HEK293 (cell line): ENCODE measurements at regions not wholly inside any gene's neighbourhood (a gene's known extent, or its start where the extent isn't known, plus 50 kb on each side); places are given as distances from the start of the nearest gene placed in this dataset.

Experiments used
- CTCF ChIA-PET: fragments of 350-600 bp; formaldehyde crosslinking; extraction: SDS; loops from one replicate; lab custom pipeline; 2021; ENCODE audit warnings: antibody characterized with exemption; lab: Yijun Ruan, JAX
- POLR2A ChIA-PET: fragments of 300-600 bp; formaldehyde crosslinking; extraction: SDS; loops from one replicate; lab custom pipeline; 2020; ENCODE audit warnings: antibody characterized with exemption, inconsistent platforms; lab: Yijun Ruan, JAX
- H3K27ac ChIP-seq: fragments of 200-500 bp; sonication (Bioruptor generic); 2 replicates; pipeline ENCODE4 v1.5.1; 2014; ENCODE audit warnings: low read depth, low read length, control low read depth, inconsistent platforms; ENCODE audit errors: extremely low read depth
- H3K36me3 ChIP-seq, 2 experiments: fragments of 200-500 bp in 1 of 2; sonication (Bioruptor generic) in 1 of 2; 1 replicate in 1 of 2; 2 replicates in 1 of 2; pipeline ENCODE4 v1.5.1; 2014 to 2017; ENCODE audit warnings: inconsistent platforms in 2 of 2, low read length in 2 of 2; ENCODE audit not compliant: control insufficient read depth in 2 of 2, insufficient read depth in 1 of 2
- H3K4me1 ChIP-seq: fragments of 200-500 bp; sonication (Bioruptor generic); 2 replicates; pipeline ENCODE4 v1.5.1; 2014; ENCODE audit warnings: mild to moderate bottlenecking, low read length, inconsistent platforms; ENCODE audit not compliant: control insufficient read depth, insufficient read depth
- H3K4me3 ChIP-seq: 2 replicates; pipeline ENCODE4 v1.5.1; 2011; ENCODE audit warnings: low read depth, mild to moderate bottlenecking, control low read depth, low read length, moderate library complexity
- H3K9me3 ChIP-seq: fragments of 200-500 bp; sonication (Bioruptor generic); 2 replicates; pipeline ENCODE4 v1.5.1; 2014; ENCODE audit warnings: low read depth, low read length, inconsistent platforms; ENCODE audit not compliant: control insufficient read depth, insufficient read depth
- MEIS1 ChIP-seq: sonication (generic); formaldehyde crosslinking; IDR thresholded peaks from 2 replicates; pipeline ENCODE4 v1.8.1; 2022; ENCODE audit warnings: missing genetic modification reagents, mild to moderate bottlenecking, borderline replicate concordance
- OSR2 ChIP-seq: fragments of 450-650 bp; formaldehyde crosslinking; IDR thresholded peaks from 2 replicates; pipeline ENCODE4 v1.5.1; 2016; ENCODE audit warnings: missing biosample characterization, missing genetic modification characterization
- PRDM1 ChIP-seq: fragments of 450-650 bp; formaldehyde crosslinking; IDR thresholded peaks from 2 replicates; pipeline ENCODE4; 2016; ENCODE audit warnings: missing biosample characterization, missing genetic modification characterization
- SCRT1 ChIP-seq: fragments of 450-650 bp; formaldehyde crosslinking; IDR thresholded peaks from 2 replicates; pipeline ENCODE4 v1.5.1; 2016; ENCODE audit warnings: missing biosample characterization, missing genetic modification characterization, borderline replicate concordance
- SP2 ChIP-seq: fragments of 450-650 bp; formaldehyde crosslinking; IDR thresholded peaks from 2 replicates; pipeline ENCODE4 v1.5.1; 2016; ENCODE audit warnings: missing biosample characterization, missing genetic modification characterization
- WT1 ChIP-seq: fragments of 450-650 bp; formaldehyde crosslinking; IDR thresholded peaks from 2 replicates; pipeline ENCODE4 v1.5.1; 2016; ENCODE audit warnings: missing biosample characterization, missing genetic modification characterization
- ZBTB17 ChIP-seq: fragments of 450-650 bp; formaldehyde crosslinking; IDR thresholded peaks from 2 replicates; pipeline ENCODE4 v1.5.1; 2016; ENCODE audit warnings: missing biosample characterization, missing genetic modification characterization
- ZFHX2 ChIP-seq: fragments of 450-650 bp; formaldehyde crosslinking; conservative IDR thresholded peaks from 2 replicates; pipeline ENCODE4 v1.5.1; 2016; ENCODE audit warnings: missing biosample characterization, missing genetic modification characterization
- ZFP3 ChIP-seq: fragments of 450-650 bp; formaldehyde crosslinking; IDR thresholded peaks from 2 replicates; pipeline ENCODE4 v1.5.1; 2016; ENCODE audit warnings: low read depth, missing biosample characterization, missing genetic modification characterization
- ZNF239 ChIP-seq: fragments of 450-650 bp; formaldehyde crosslinking; IDR thresholded peaks from 2 replicates; pipeline ENCODE4 v1.5.1; 2016; ENCODE audit warnings: missing biosample characterization, missing genetic modification characterization
- ZNF610 ChIP-seq: fragments of 450-650 bp; formaldehyde crosslinking; IDR thresholded peaks from 2 replicates; pipeline ENCODE4 v1.5.1; 2016; ENCODE audit warnings: missing biosample characterization, missing genetic modification characterization, borderline replicate concordance
- ZNF621 ChIP-seq: fragments of 450-650 bp; formaldehyde crosslinking; IDR thresholded peaks from 2 replicates; pipeline ENCODE4 v1.5.1; 2017; ENCODE audit warnings: missing biosample characterization, missing genetic modification characterization
- ZNF701 ChIP-seq: fragments of 450-650 bp; formaldehyde crosslinking; IDR thresholded peaks from 2 replicates; pipeline ENCODE4 v1.5.1; 2016; ENCODE audit warnings: missing biosample characterization, missing genetic modification characterization
- ZNF785 ChIP-seq: fragments of 450-650 bp; formaldehyde crosslinking; IDR thresholded peaks from 2 replicates; pipeline ENCODE4 v1.5.1; 2016; ENCODE audit warnings: missing biosample characterization, missing genetic modification characterization
- TF ChIP-seq, protein P1 (sequence below): fragments of 450-650 bp; formaldehyde crosslinking; IDR thresholded peaks from 2 replicates; pipeline ENCODE4 v1.5.1; 2016; ENCODE audit warnings: missing biosample characterization, missing genetic modification characterization
- TF ChIP-seq, protein P2 (sequence below): fragments of 450-650 bp; formaldehyde crosslinking; IDR thresholded peaks from 2 replicates; pipeline ENCODE4 v1.5.1; 2016; ENCODE audit warnings: missing biosample characterization, missing genetic modification characterization, borderline replicate concordance
- TF ChIP-seq, protein P3 (sequence below): fragments of 450-650 bp; formaldehyde crosslinking; IDR thresholded peaks from 2 replicates; pipeline ENCODE4 v1.5.1; 2016; ENCODE audit warnings: missing biosample characterization, missing genetic modification characterization
- TF ChIP-seq, protein P4 (sequence below): fragments of 450-650 bp; formaldehyde crosslinking; IDR thresholded peaks from 2 replicates; pipeline ENCODE4 v1.5.1; 2016; ENCODE audit warnings: missing biosample characterization, missing genetic modification characterization, borderline replicate concordance
- TF ChIP-seq, protein P5 (sequence below): fragments of 450-650 bp; formaldehyde crosslinking; IDR thresholded peaks from 2 replicates; pipeline ENCODE4 v1.5.1; 2017; ENCODE audit warnings: missing biosample characterization, missing genetic modification characterization

DNA sequence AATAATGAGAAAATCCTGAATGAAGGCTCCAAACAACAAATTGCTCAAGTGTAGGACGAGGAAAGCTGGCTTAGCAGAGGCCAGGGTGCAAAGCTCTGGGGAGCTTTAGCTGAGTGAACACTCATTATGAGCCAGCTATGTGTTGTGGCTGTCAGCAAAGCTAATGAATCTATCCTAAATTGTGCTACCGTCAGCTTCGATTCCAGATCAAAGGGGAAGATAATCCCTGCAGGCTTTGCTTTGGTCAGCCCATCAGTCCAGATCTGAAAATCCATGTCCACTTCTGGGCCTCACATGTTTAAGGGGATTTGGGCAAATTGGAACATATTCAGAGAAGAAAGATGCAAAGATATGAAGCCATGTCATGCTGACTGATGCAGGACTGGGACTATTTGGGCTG lies 180.9 kb upstream of the ZBED5 start (continued):
- TF ChIP-seq, protein P1, sequence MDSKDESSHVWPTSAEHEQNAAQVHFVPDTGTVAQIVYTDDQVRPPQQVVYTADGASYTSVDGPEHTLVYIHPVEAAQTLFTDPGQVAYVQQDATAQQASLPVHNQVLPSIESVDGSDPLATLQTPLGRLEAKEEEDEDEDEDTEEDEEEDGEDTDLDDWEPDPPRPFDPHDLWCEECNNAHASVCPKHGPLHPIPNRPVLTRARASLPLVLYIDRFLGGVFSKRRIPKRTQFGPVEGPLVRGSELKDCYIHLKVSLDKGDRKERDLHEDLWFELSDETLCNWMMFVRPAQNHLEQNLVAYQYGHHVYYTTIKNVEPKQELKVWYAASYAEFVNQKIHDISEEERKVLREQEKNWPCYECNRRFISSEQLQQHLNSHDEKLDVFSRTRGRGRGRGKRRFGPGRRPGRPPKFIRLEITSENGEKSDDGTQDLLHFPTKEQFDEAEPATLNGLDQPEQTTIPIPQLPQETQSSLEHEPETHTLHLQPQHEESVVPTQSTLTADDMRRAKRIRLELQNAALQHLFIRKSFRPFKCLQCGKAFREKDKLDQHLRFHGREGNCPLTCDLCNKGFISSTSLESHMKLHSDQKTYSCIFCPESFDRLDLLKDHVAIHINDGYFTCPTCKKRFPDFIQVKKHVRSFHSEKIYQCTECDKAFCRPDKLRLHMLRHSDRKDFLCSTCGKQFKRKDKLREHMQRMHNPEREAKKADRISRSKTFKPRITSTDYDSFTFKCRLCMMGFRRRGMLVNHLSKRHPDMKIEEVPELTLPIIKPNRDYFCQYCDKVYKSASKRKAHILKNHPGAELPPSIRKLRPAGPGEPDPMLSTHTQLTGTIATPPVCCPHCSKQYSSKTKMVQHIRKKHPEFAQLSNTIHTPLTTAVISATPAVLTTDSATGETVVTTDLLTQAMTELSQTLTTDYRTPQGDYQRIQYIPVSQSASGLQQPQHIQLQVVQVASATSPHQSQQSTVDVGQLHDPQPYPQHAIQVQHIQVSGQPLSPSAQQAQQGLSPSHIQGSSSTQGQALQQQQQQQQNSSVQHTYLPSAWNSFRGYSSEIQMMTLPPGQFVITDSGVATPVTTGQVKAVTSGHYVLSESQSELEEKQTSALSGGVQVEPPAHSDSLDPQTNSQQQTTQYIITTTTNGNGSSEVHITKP (tag by site-specific recombination): no peak
- TF ChIP-seq ZNF621 (tag by site-specific recombination): no peak
- TF ChIP-seq OSR2 (tag by site-specific recombination): no peak
- no peak for TF ChIP-seq ZNF701 (tag by site-specific recombination)
- TF ChIP-seq, protein P2, sequence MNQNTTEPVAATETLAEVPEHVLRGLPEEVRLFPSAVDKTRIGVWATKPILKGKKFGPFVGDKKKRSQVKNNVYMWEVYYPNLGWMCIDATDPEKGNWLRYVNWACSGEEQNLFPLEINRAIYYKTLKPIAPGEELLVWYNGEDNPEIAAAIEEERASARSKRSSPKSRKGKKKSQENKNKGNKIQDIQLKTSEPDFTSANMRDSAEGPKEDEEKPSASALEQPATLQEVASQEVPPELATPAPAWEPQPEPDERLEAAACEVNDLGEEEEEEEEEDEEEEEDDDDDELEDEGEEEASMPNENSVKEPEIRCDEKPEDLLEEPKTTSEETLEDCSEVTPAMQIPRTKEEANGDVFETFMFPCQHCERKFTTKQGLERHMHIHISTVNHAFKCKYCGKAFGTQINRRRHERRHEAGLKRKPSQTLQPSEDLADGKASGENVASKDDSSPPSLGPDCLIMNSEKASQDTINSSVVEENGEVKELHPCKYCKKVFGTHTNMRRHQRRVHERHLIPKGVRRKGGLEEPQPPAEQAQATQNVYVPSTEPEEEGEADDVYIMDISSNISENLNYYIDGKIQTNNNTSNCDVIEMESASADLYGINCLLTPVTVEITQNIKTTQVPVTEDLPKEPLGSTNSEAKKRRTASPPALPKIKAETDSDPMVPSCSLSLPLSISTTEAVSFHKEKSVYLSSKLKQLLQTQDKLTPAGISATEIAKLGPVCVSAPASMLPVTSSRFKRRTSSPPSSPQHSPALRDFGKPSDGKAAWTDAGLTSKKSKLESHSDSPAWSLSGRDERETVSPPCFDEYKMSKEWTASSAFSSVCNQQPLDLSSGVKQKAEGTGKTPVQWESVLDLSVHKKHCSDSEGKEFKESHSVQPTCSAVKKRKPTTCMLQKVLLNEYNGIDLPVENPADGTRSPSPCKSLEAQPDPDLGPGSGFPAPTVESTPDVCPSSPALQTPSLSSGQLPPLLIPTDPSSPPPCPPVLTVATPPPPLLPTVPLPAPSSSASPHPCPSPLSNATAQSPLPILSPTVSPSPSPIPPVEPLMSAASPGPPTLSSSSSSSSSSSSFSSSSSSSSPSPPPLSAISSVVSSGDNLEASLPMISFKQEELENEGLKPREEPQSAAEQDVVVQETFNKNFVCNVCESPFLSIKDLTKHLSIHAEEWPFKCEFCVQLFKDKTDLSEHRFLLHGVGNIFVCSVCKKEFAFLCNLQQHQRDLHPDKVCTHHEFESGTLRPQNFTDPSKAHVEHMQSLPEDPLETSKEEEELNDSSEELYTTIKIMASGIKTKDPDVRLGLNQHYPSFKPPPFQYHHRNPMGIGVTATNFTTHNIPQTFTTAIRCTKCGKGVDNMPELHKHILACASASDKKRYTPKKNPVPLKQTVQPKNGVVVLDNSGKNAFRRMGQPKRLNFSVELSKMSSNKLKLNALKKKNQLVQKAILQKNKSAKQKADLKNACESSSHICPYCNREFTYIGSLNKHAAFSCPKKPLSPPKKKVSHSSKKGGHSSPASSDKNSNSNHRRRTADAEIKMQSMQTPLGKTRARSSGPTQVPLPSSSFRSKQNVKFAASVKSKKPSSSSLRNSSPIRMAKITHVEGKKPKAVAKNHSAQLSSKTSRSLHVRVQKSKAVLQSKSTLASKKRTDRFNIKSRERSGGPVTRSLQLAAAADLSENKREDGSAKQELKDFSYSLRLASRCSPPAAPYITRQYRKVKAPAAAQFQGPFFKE (tag by site-specific recombination): no peak
- TF ChIP-seq, protein P3, sequence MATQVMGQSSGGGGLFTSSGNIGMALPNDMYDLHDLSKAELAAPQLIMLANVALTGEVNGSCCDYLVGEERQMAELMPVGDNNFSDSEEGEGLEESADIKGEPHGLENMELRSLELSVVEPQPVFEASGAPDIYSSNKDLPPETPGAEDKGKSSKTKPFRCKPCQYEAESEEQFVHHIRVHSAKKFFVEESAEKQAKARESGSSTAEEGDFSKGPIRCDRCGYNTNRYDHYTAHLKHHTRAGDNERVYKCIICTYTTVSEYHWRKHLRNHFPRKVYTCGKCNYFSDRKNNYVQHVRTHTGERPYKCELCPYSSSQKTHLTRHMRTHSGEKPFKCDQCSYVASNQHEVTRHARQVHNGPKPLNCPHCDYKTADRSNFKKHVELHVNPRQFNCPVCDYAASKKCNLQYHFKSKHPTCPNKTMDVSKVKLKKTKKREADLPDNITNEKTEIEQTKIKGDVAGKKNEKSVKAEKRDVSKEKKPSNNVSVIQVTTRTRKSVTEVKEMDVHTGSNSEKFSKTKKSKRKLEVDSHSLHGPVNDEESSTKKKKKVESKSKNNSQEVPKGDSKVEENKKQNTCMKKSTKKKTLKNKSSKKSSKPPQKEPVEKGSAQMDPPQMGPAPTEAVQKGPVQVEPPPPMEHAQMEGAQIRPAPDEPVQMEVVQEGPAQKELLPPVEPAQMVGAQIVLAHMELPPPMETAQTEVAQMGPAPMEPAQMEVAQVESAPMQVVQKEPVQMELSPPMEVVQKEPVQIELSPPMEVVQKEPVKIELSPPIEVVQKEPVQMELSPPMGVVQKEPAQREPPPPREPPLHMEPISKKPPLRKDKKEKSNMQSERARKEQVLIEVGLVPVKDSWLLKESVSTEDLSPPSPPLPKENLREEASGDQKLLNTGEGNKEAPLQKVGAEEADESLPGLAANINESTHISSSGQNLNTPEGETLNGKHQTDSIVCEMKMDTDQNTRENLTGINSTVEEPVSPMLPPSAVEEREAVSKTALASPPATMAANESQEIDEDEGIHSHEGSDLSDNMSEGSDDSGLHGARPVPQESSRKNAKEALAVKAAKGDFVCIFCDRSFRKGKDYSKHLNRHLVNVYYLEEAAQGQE (tag by site-specific recombination): no peak
- no peak for TF ChIP-seq ZNF239

DNA sequence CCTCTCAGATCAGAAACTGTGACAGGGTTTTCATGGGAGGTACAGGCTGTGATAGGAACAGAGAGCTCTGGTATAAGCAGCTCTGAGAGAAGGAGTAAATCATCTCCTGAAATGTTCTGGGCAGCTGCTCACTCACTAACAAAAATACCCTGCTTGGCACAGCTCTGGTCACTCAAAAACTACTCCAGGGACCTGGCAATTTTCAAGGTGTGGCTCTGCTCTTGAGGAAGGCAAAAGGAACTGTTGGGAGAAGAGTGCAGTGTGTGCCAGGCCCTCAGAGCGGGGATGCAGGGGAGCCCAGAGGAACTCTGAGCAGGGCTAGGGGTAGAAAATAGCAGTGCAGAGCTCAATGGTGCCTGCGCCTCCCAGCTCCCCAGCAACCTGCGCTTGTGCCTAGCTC lies 180.5 kb upstream of the ZBED5 start:
- POLR2A ChIA-PET: interaction anchor here (1.8 kb wide), 1 partner anchor 230 kb away, joined by 5 read pairs; the partner anchor contains the start of gene EIF4G2
- Histone ChIP-seq H3K36me3 (no peaks in the 10 kb centered on the region), H3K4me3 (no peak overlapping the region)
- no peak for TF ChIP-seq ZFHX2
- TF ChIP-seq ZNF785: no peak
- TF ChIP-seq ZNF610 (tag by site-specific recombination): no peak
- no peak for TF ChIP-seq ZBTB17
- TF ChIP-seq WT1 (tag by site-specific recombination): no peak
- TF ChIP-seq, protein P4, sequence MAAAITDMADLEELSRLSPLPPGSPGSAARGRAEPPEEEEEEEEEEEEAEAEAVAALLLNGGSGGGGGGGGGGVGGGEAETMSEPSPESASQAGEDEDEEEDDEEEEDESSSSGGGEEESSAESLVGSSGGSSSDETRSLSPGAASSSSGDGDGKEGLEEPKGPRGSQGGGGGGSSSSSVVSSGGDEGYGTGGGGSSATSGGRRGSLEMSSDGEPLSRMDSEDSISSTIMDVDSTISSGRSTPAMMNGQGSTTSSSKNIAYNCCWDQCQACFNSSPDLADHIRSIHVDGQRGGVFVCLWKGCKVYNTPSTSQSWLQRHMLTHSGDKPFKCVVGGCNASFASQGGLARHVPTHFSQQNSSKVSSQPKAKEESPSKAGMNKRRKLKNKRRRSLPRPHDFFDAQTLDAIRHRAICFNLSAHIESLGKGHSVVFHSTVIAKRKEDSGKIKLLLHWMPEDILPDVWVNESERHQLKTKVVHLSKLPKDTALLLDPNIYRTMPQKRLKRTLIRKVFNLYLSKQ (tag by site-specific recombination): no peak
- no peak for TF ChIP-seq MEIS1
- no peak for TF ChIP-seq SP2 (tag by site-specific recombination)
- TF ChIP-seq, protein P5, sequence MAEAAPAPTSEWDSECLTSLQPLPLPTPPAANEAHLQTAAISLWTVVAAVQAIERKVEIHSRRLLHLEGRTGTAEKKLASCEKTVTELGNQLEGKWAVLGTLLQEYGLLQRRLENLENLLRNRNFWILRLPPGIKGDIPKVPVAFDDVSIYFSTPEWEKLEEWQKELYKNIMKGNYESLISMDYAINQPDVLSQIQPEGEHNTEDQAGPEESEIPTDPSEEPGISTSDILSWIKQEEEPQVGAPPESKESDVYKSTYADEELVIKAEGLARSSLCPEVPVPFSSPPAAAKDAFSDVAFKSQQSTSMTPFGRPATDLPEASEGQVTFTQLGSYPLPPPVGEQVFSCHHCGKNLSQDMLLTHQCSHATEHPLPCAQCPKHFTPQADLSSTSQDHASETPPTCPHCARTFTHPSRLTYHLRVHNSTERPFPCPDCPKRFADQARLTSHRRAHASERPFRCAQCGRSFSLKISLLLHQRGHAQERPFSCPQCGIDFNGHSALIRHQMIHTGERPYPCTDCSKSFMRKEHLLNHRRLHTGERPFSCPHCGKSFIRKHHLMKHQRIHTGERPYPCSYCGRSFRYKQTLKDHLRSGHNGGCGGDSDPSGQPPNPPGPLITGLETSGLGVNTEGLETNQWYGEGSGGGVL (tag by site-specific recombination): no peak
- TF ChIP-seq PRDM1 (tag by site-specific recombination): no peak
- TF ChIP-seq SCRT1 (tag by site-specific recombination): no peak
- TF ChIP-seq ZFP3 (tag by site-specific recombination): no peak
- TF ChIP-seq, all 188 proteins: peak for 0
- H3K4me1 ChIP-seq: no peaks in the 10 kb centered on the region
- H3K27ac ChIP-seq: no peak overlapping the region
- H3K9me3 ChIP-seq: no peaks in the 10 kb centered on the region
- CTCF ChIA-PET: interaction anchor here (0.6 to 6.0 kb wide), 12 partner anchors 10 to 761 kb away, joined by 3 to 55 read pairs (median 3); no protein-coding TSS in a partner anchor
